ENCODE measurements at regions not wholly inside any gene's neighbourhood (a gene's known extent, or its start where the extent isn't known, plus 50 kb on each side); places are given as distances from the start of the nearest gene placed in this dataset.
A peak's percentile ranks its signal among the peaks of the same experiment; 100 is the strongest.
"Not testable (repeated sequence)": the region's sequence is repeated elsewhere in the genome, so short reads cannot be mapped to it uniquely, and the experiment has no call there.

DNA sequence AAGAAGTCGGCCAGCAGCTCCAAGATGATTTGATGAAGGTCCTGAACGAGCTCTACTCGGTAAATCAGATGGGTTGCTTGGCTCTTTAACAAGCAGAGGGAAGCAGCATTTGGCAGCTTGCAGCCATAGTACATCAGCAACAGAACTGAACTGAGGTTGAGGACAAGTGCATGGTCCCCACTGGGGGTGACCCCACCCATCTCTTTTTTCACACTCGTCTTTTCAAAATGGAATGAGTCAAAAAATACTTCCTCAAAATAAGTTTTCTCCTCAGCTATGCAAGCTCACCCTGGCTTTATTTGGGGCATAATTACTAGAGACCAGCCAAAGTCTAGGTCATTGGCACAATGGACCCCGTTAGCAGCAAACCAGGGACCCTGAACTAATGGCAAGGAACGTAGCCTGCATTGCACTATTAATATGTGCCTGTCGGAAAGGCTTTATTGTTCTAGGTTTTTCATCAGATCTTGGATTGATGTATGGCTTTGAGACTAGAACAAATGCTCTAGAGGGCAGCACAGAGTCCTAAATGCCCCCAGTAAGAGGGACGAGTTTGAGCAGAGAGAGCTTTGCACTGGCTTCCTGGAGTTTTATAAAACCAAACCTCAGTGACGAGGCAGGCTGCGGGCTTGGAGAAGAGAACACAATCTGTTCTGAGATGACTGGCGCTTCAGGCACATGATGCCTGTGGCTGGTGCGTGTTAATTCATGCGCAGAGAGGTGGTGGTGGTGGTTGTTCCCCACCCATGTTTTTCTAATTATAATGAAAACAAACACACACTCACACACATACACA is 74.2 kb upstream of the FAM72C start:
- peak in 1 of 2 donors; percentile 1 for DNase-seq (ENCODE audit: low read depth in 2 of 2)
- not testable (repeated sequence) for H3K4me3 ChIP-seq (replicated peaks in 1 of 2; ENCODE audit: low read depth in 2 of 2, low read length in 2 of 2)

- not testable (repeated sequence) for DNase-seq (ENCODE audit: low read depth in 2 of 2); H3K4me3 ChIP-seq (replicated peaks in 1 of 2; ENCODE audit: low read depth in 2 of 2, low read length in 2 of 2)
These were observed 70.5 kb upstream of the FAM72C start for GRCh38 chr1:144042251-144042650.

DNA sequence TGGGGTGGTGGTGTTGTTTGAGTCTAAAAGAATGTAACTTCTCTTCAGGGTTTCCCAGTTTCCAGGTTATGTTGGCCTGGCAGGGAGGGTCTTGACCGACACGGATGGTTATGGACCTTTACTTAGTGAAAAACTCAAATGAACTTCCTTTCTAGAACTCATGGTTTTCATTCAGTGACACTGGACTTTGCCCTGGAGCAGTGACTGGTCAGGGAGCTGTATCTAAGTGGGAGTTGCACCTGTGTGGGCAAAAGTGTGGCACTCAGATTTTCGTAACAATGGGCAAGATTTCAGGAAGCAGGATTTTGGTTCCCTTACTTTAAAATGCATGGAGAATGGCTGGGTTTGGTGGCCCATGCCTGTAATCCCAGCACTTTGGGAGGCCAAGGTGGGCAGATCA is 68.5 kb upstream of the FAM72C start:
- DNase-seq (ENCODE audit: low read depth in 2 of 2); H3K4me3 ChIP-seq (replicated peaks in 1 of 2; ENCODE audit: low read depth in 2 of 2, low read length in 2 of 2): not testable (repeated sequence)

DNA sequence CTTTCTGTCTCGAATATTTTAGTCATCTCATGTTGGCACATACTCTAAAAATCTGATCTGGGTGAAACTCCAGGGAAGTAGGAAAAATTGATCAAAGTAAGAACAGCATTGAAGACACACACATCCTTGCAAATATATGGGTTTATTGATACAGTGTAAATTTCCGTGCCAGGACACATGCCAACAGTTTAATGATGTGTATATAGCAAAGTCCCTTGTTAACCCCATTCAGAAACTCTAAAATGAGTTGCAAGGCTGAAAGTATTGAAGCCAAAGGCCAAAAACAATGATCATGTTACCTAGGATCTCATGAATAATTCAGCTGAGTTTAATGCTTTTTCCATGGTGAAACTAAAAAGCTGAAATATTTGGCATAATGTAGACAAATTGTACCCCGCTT is 62.3 kb upstream of the FAM72C start:
- not testable (repeated sequence) for DNase-seq (ENCODE audit: low read depth in 2 of 2); H3K4me3 ChIP-seq (replicated peaks in 1 of 2; ENCODE audit: low read depth in 2 of 2, low read length in 2 of 2)

- H3K4me3 ChIP-seq (replicated peaks in 1 of 2; ENCODE audit: low read depth in 2 of 2, low read length in 2 of 2); DNase-seq (ENCODE audit: low read depth in 2 of 2): not testable (repeated sequence)
These were observed 59.8 kb upstream of the FAM72C start for GRCh38 chr1:144031550-144031949.

DNA sequence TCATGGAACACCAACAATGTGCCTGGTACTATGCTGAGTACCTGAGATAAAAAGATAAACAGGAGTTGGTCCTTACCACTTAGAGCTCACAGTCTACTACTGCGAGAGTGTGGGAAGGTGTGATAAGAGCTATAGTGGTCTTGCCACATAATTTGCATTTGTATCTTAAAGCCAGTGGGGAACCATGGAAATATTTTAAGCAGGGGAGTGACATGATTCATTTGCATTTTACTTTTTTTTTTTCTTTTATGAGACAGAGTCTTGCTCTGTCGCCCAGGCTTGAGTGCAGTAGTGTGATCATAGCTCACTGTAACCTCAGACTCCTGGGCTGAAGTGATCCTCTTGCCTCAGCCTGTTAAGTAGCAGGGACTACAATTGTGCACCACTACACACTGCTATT is 54.2 kb upstream of the FAM72C start:
- not testable (repeated sequence) for H3K4me3 ChIP-seq (replicated peaks in 1 of 2; ENCODE audit: low read depth in 2 of 2, low read length in 2 of 2); DNase-seq (ENCODE audit: low read depth in 2 of 2)

DNA sequence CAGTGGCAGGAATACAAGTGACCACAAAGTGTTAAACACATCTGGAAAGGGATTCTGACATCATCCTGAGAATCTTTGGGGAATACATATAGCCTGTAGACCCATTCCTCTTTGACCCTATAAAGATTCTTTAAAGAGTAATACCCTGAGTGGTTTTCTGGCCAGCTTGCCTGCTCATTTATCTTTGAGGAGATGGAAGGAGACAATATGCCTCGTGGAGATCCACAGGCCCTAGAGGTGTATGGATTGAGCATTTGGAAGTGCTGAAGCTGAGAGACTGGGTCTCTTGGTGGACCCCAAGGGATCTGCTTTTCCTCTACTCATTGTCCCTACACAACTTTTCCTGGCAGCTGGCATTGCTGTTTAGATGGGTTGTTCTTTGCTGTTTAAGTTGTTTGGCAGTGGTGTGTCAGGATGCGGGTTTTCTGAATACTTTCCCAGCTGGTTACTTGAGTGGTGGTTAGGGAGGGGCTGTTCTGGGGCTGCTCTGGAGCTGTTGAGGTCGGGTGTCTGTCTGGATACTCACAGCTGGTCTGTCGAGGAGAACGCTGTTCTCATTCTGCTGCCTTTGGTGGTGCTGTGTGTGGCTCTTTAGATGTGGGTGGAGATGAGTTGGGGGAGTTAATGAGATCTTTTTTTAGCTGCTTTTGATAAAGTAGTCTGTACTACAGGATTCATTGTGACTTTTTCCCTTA is 50.1 kb upstream of the FAM72C start:
- not testable (repeated sequence) for H3K4me3 ChIP-seq (replicated peaks in 1 of 2; ENCODE audit: low read depth in 2 of 2, low read length in 2 of 2); DNase-seq (ENCODE audit: low read depth in 2 of 2)

Data from cardiac fibroblast (primary cell).